PFSK-1 (cell line): ENCODE measurements at regions not wholly inside any gene's neighbourhood (a gene's known extent, or its start where the extent isn't known, plus 50 kb on each side); places are given as distances from the start of the nearest gene placed in this dataset.

Source experiments
- FOXP2 ChIP-seq: optimal IDR thresholded peaks from 2 replicates; pipeline ENCODE3; 2011; ENCODE audit warnings: borderline replicate concordance, control low read depth, inconsistent platforms; ENCODE audit not compliant: insufficient read depth; ENCODE audit errors: extremely low read length, extremely low read depth
- POLR2AphosphoS5 ChIP-seq: IDR thresholded peaks from 2 replicates; pipeline ENCODE4 v1.6.1; 2012; ENCODE audit warnings: low read depth, mild to moderate bottlenecking, control low read depth, low read length, moderate library complexity
- REST ChIP-seq, 2 experiments: IDR thresholded peaks; 2 replicates each; pipeline versions ENCODE4 v1.6.1 to v1.8.0; 2011 to 2012; ENCODE audit warnings: low read depth in 2 of 2, low read length in 2 of 2, control low read depth in 1 of 2, inconsistent platforms in 1 of 2, mild to moderate bottlenecking in 1 of 2, moderate library complexity in 1 of 2; ENCODE audit not compliant: insufficient read depth in 1 of 2
- SIN3A ChIP-seq: IDR thresholded peaks from 2 replicates; pipeline ENCODE4 v1.6.1; 2012; ENCODE audit warnings: mild to moderate bottlenecking, low read length, moderate library complexity, borderline replicate concordance; ENCODE audit not compliant: insufficient read depth
- TAF1 ChIP-seq: IDR thresholded peaks from 2 replicates; pipeline ENCODE4 v1.6.1; 2012; ENCODE audit warnings: low read length, control low read depth, borderline replicate concordance; ENCODE audit not compliant: insufficient read depth

GRCh38 chr1:25094229-25094628 lies 138.1 kb downstream of the SYF2 start:
- TF ChIP-seq POLR2AphosphoS5 (no peak), SIN3A (no peak), REST (IDR thresholded peaks at IDR 0.05; ENCODE audit: insufficient read depth in 1 of 2, low read depth in 2 of 2, low read length in 2 of 2) (no peak)

- no peak for TF ChIP-seq POLR2AphosphoS5
Observed at GRCh38 chr1:25091658-25092057, 140.6 kb downstream of the SYF2 start.

- no peak for TF ChIP-seq POLR2AphosphoS5
- TF ChIP-seq REST (IDR thresholded peaks at IDR 0.05; ENCODE audit: insufficient read depth in 1 of 2, low read depth in 2 of 2, low read length in 2 of 2) = no peak
- no peak for TF ChIP-seq FOXP2
- no peak for TF ChIP-seq TAF1
Observed at GRCh38 chr1:25090707-25091422, 141.4 kb downstream of the SYF2 start.

GRCh38 chr1:25089772-25090171 lies 142.5 kb downstream of the SYF2 start:
- no peak for TF ChIP-seq REST (IDR thresholded peaks at IDR 0.05; ENCODE audit: insufficient read depth in 1 of 2, low read depth in 2 of 2, low read length in 2 of 2)
- no peak for TF ChIP-seq POLR2AphosphoS5

- TF ChIP-seq REST (IDR thresholded peaks at IDR 0.05; ENCODE audit: insufficient read depth in 1 of 2, low read depth in 2 of 2, low read length in 2 of 2) (no peak), POLR2AphosphoS5 (no peak), TAF1 (no peak), FOXP2 (no peak), SIN3A (no peak)
Observed at GRCh38 chr1:25088946-25089345, 143.4 kb downstream of the SYF2 start.
